PFSK-1 (cell line): ENCODE measurements at regions not wholly inside any gene's neighbourhood (a gene's known extent, or its start where the extent isn't known, plus 50 kb on each side); places are given as distances from the start of the nearest gene placed in this dataset.

Experiments used
- FOXP2 ChIP-seq: optimal IDR thresholded peaks from 2 replicates; pipeline ENCODE3; 2011; ENCODE audit warnings: borderline replicate concordance, control low read depth, inconsistent platforms; ENCODE audit not compliant: insufficient read depth; ENCODE audit errors: extremely low read length, extremely low read depth
- POLR2AphosphoS5 ChIP-seq: IDR thresholded peaks from 2 replicates; pipeline ENCODE4 v1.6.1; 2012; ENCODE audit warnings: low read depth, mild to moderate bottlenecking, control low read depth, low read length, moderate library complexity
- REST ChIP-seq, 2 experiments: IDR thresholded peaks; 2 replicates each; pipeline versions ENCODE4 v1.6.1 to v1.8.0; 2011 to 2012; ENCODE audit warnings: low read depth in 2 of 2, low read length in 2 of 2, control low read depth in 1 of 2, inconsistent platforms in 1 of 2, mild to moderate bottlenecking in 1 of 2, moderate library complexity in 1 of 2; ENCODE audit not compliant: insufficient read depth in 1 of 2
- SIN3A ChIP-seq: IDR thresholded peaks from 2 replicates; pipeline ENCODE4 v1.6.1; 2012; ENCODE audit warnings: mild to moderate bottlenecking, low read length, moderate library complexity, borderline replicate concordance; ENCODE audit not compliant: insufficient read depth
- TAF1 ChIP-seq: IDR thresholded peaks from 2 replicates; pipeline ENCODE4 v1.6.1; 2012; ENCODE audit warnings: low read length, control low read depth, borderline replicate concordance; ENCODE audit not compliant: insufficient read depth

GRCh38 chr3:71905426-71905825 is 120.5 kb upstream of the PROK2 start:
- TF ChIP-seq SIN3A (no peak), POLR2AphosphoS5 (no peak), TAF1 (no peak), REST (IDR thresholded peaks at IDR 0.05; ENCODE audit: insufficient read depth in 1 of 2, low read depth in 2 of 2, low read length in 2 of 2) (no peak), FOXP2 (no peak)
